Suprapubic skin (tissue), 4 donors: ENCODE measurements at regions not wholly inside any gene's neighbourhood (a gene's known extent, or its start where the extent isn't known, plus 50 kb on each side); places are given as distances from the start of the nearest gene placed in this dataset.

Experiments used
- DNase-seq, 2 donors: peaks; one replicate each; pipeline ENCODE4 v3.0.0-alpha.2; 2019; ENCODE audit warnings: low spot score in 2 of 2
- H3K27ac ChIP-seq: fragments of 200-600 bp; sonication (generic); one replicate; pipeline ENCODE4 v1.5.1; 2019
- H3K27me3 ChIP-seq: fragments of 200-600 bp; sonication (generic); one replicate; pipeline ENCODE4 v1.5.1; 2019
- H3K36me3 ChIP-seq: fragments of 200-600 bp; sonication (generic); one replicate; pipeline ENCODE4 v1.5.1; 2019
- H3K4me1 ChIP-seq: fragments of 200-600 bp; sonication (generic); one replicate; pipeline ENCODE4 v1.5.1; 2019
- H3K4me3 ChIP-seq: fragments of 200-600 bp; sonication (generic); one replicate; pipeline ENCODE4 v1.5.1; 2019; ENCODE audit warnings: mild to moderate bottlenecking
- H3K9me3 ChIP-seq: fragments of 200-600 bp; sonication (generic); one replicate; pipeline ENCODE4 v1.5.1; 2019
- CTCF ChIP-seq, 2 donors: fragments of 200-600 bp in 1 of 2; fragments of 450-650 bp in 1 of 2; sonication (generic) in 1 of 2; IDR thresholded peaks; one replicate each; pipeline ENCODE4 v1.5.1; 2016 to 2019; ENCODE audit warnings: antibody characterized with exemption in 2 of 2, mild to moderate bottlenecking in 1 of 2, moderate library complexity in 1 of 2
- EP300 ChIP-seq: sonication (generic); formaldehyde crosslinking; IDR thresholded peaks from one replicate; pipeline ENCODE4 v1.6.1; 2017; ENCODE audit warnings: antibody characterized with exemption
- POLR2A ChIP-seq, 2 donors: fragments of 450-650 bp; IDR thresholded peaks; one replicate each; pipeline ENCODE4 v1.6.1; 2017; ENCODE audit warnings: antibody characterized with exemption in 2 of 2, mild to moderate bottlenecking in 2 of 2, moderate library complexity in 2 of 2
- POLR2AphosphoS5 ChIP-seq, 3 donors: sonication (generic); formaldehyde crosslinking; IDR thresholded peaks; one replicate each; pipeline ENCODE4 v1.6.1; 2017; ENCODE audit warnings: antibody characterized with exemption in 3 of 3
- WGBS: methylation state at CpG from one replicate; pipeline ENCODE4 v1.1.5; 2018; 5-methylcytosine and 5-hydroxymethylcytosine counted together

- no peaks in the 10 kb centered on the region for H3K9me3 ChIP-seq
- no peak overlapping the region for H3K27ac ChIP-seq
- TF ChIP-seq POLR2AphosphoS5 (IDR thresholded peaks at IDR 0.05) (no peak), POLR2A (IDR thresholded peaks at IDR 0.05) (no peak), EP300 (no peak), CTCF (IDR thresholded peaks at IDR 0.05) (no peak)
- no peak overlapping the region for H3K4me3 ChIP-seq
- no peaks in the 10 kb centered on the region for H3K4me1 ChIP-seq
- WGBS = 72% methylated on average over 3 of the region's 3 CpGs
- H3K27me3 ChIP-seq = no peaks in the 10 kb centered on the region
- no peaks in the 10 kb centered on the region for H3K36me3 ChIP-seq
- DNase-seq = no peak
Observed at GRCh38 chr3:67983166-67983565, 328.8 kb upstream of the SUCLG2 start.

- WGBS = 78% methylated on average over 3 of the region's 3 CpGs
- no peaks in the 10 kb centered on the region for H3K4me1 ChIP-seq
Observed at GRCh38 chr3:67981077-67981476, 326.7 kb upstream of the SUCLG2 start.

GRCh38 chr3:67979342-67979741 lies 324.9 kb upstream of the SUCLG2 start:
- H3K27ac ChIP-seq = no peak overlapping the region
- no peak for TF ChIP-seq POLR2AphosphoS5 (IDR thresholded peaks at IDR 0.05)
- TF ChIP-seq CTCF (IDR thresholded peaks at IDR 0.05) = no peak
- TF ChIP-seq POLR2A (IDR thresholded peaks at IDR 0.05) = no peak
- no peak for TF ChIP-seq EP300

More at GRCh38 chr3:67981077-67981476, 326.7 kb upstream of the SUCLG2 start:
- no peak overlapping the region for H3K4me3 ChIP-seq
- no peaks in the 10 kb centered on the region for H3K36me3 ChIP-seq
- TF ChIP-seq EP300 (no peak), POLR2AphosphoS5 (IDR thresholded peaks at IDR 0.05) (no peak), CTCF (IDR thresholded peaks at IDR 0.05) (no peak), POLR2A (IDR thresholded peaks at IDR 0.05) (no peak)
- DNase-seq = no peak
- H3K9me3 ChIP-seq = no peaks in the 10 kb centered on the region
- no peak overlapping the region for H3K27ac ChIP-seq
- H3K27me3 ChIP-seq = no peaks in the 10 kb centered on the region

GRCh38 chr3:67977762-67978161 lies 323.4 kb upstream of the SUCLG2 start:
- no peak for DNase-seq
- Histone ChIP-seq H3K27me3 (no peaks in the 10 kb centered on the region), H3K27ac (no peak overlapping the region), H3K36me3 (no peaks in the 10 kb centered on the region), H3K4me1 (no peaks in the 10 kb centered on the region), H3K4me3 (no peak overlapping the region), H3K9me3 (no peaks in the 10 kb centered on the region)
- TF ChIP-seq POLR2AphosphoS5 (IDR thresholded peaks at IDR 0.05) (no peak), CTCF (IDR thresholded peaks at IDR 0.05) (no peak), EP300 (no peak), POLR2A (IDR thresholded peaks at IDR 0.05) (no peak)
- whole genome bisulfite sequencing = 89% methylated on average over 2 of the region's 2 CpGs

More at GRCh38 chr3:67979342-67979741, 324.9 kb upstream of the SUCLG2 start:
- Histone ChIP-seq H3K27me3 (no peaks in the 10 kb centered on the region), H3K4me1 (no peaks in the 10 kb centered on the region), H3K4me3 (no peak overlapping the region), H3K9me3 (no peaks in the 10 kb centered on the region), H3K36me3 (no peaks in the 10 kb centered on the region)
- DNase-seq = no peak

- Histone ChIP-seq H3K4me3 (no peak overlapping the region), H3K36me3 (no peaks in the 10 kb centered on the region), H3K27me3 (no peaks in the 10 kb centered on the region), H3K27ac (no peak overlapping the region), H3K9me3 (no peaks in the 10 kb centered on the region), H3K4me1 (no peaks in the 10 kb centered on the region)
- TF ChIP-seq POLR2AphosphoS5 (IDR thresholded peaks at IDR 0.05) (no peak), POLR2A (IDR thresholded peaks at IDR 0.05) (no peak), CTCF (IDR thresholded peaks at IDR 0.05) (no peak)
- WGBS = 58% methylated on average over 2 of the region's 2 CpGs
- DNase-seq = no peak
Observed at GRCh38 chr3:67976663-67977062, 322.3 kb upstream of the SUCLG2 start.
